OCI-LY1 (cell line): ENCODE measurements at regions not wholly inside any gene's neighbourhood (a gene's known extent, or its start where the extent isn't known, plus 50 kb on each side); places are given as distances from the start of the nearest gene placed in this dataset.

Source experiments
- H2AFZ ChIP-seq: fragments of 200-600 bp; sonication (generic), shearing (Covaris generic); 2 replicates; pipeline ENCODE4 v1.6.0; 2014; ENCODE audit warnings: antibody characterized with exemption, mild to moderate bottlenecking, low read length
- H3F3A ChIP-seq: fragments of 200-600 bp; sonication (generic), shearing (Covaris generic); 2 replicates; pipeline ENCODE4 v1.6.0; 2014; ENCODE audit warnings: mild to moderate bottlenecking, antibody characterized with exemption, low read length, moderate library complexity; ENCODE audit not compliant: insufficient read depth
- H3K27ac ChIP-seq: fragments of 200-600 bp; sonication (generic); 2 replicates; pipeline ENCODE4 v1.5.1; 2014; ENCODE audit warnings: low read length, mixed run types, mild to moderate bottlenecking, low read depth; ENCODE audit not compliant: poor library complexity, severe bottlenecking
- H3K27me3 ChIP-seq: fragments of 200-600 bp; sonication (generic); 2 replicates; pipeline ENCODE4 v1.6.0; 2014; ENCODE audit warnings: antibody characterized with exemption, mild to moderate bottlenecking, low read length, moderate library complexity; ENCODE audit not compliant: insufficient read depth
- H3K36me3 ChIP-seq: fragments of 200-600 bp; sonication (generic); 2 replicates; pipeline ENCODE4 v1.6.1; 2014; ENCODE audit warnings: mild to moderate bottlenecking, antibody characterized with exemption, low read length, moderate library complexity, mixed read lengths; ENCODE audit not compliant: insufficient read depth
- H3K4me1 ChIP-seq: fragments of 200-600 bp; sonication (generic); 2 replicates; pipeline ENCODE4 v1.5.1; 2014; ENCODE audit warnings: mild to moderate bottlenecking, low read length, moderate library complexity; ENCODE audit not compliant: insufficient read depth, severe bottlenecking
- H3K4me2 ChIP-seq: fragments of 200-600 bp; sonication (generic), shearing (Covaris generic); 2 replicates; pipeline ENCODE4 v1.6.1; 2014; ENCODE audit warnings: low read length
- H3K4me3 ChIP-seq: fragments of 200-600 bp; sonication (generic); 2 replicates; pipeline ENCODE4 v1.5.1; 2014; ENCODE audit warnings: low read length, low read depth, mild to moderate bottlenecking, mixed read lengths; ENCODE audit not compliant: poor library complexity, severe bottlenecking
- H3K79me2 ChIP-seq: fragments of 200-600 bp; shearing (Covaris generic); 2 replicates; pipeline ENCODE4 v1.6.1; 2016; ENCODE audit warnings: mixed run types, low read length, mixed read lengths; ENCODE audit not compliant: insufficient read depth
- H3K9ac ChIP-seq: fragments of 200-600 bp; sonication (generic), shearing (Covaris generic); 2 replicates; pipeline ENCODE4 v1.6.1; 2014; ENCODE audit warnings: mild to moderate bottlenecking, low read length, mixed read lengths
- H3K9me2 ChIP-seq: fragments of 200-600 bp; sonication (generic), shearing (Covaris generic); 2 replicates; pipeline ENCODE4 v1.6.1; 2014; ENCODE audit warnings: low read depth, mild to moderate bottlenecking, low read length, mixed read lengths
- H3K9me3 ChIP-seq: fragments of 200-600 bp; shearing (Covaris generic); 2 replicates; pipeline ENCODE4 v1.6.1; 2014; ENCODE audit warnings: low read length, mixed read lengths
- H4K20me1 ChIP-seq: fragments of 200-600 bp; sonication (generic), shearing (Covaris generic); 2 replicates; pipeline ENCODE4 v1.6.0; 2016; ENCODE audit warnings: mild to moderate bottlenecking, low read length; ENCODE audit not compliant: insufficient read depth
- CTCF ChIP-seq: fragments of 200-600 bp; sonication (generic), shearing (Covaris generic); IDR thresholded peaks from 2 replicates; pipeline ENCODE4 v1.5.1; 2017; ENCODE audit warnings: mild to moderate bottlenecking, antibody characterized with exemption, low read length, moderate library complexity, mixed read lengths
- EZH2 ChIP-seq: fragments of 200-600 bp; sonication (generic), shearing (Covaris generic); IDR thresholded peaks from 2 replicates; pipeline ENCODE4 v1.8.0; 2017; ENCODE audit warnings: borderline replicate concordance, mixed run types, mild to moderate bottlenecking, antibody characterized with exemption, low read length, moderate library complexity, mixed read lengths

GRCh38 chr3:17910922-17911321 lies 168.5 kb upstream of the TBC1D5 start:
- H3K9ac ChIP-seq = no peak overlapping the region
- H3K9me2 ChIP-seq = no peaks in the 10 kb centered on the region
- no peak for TF ChIP-seq EZH2
- TF ChIP-seq CTCF = no peak
- H2AFZ ChIP-seq = no peak overlapping the region
- no peak overlapping the region for H3K4me3 ChIP-seq
- no peaks in the 10 kb centered on the region for H4K20me1 ChIP-seq
- no peak overlapping the region for H3K4me2 ChIP-seq
- H3K79me2 ChIP-seq = no peaks in the 10 kb centered on the region
- no peaks in the 10 kb centered on the region for H3F3A ChIP-seq
- no peaks in the 10 kb centered on the region for H3K36me3 ChIP-seq
- no peaks in the 10 kb centered on the region for H3K4me1 ChIP-seq
- H3K27ac ChIP-seq = no peak overlapping the region
- no peaks in the 10 kb centered on the region for H3K27me3 ChIP-seq
- H3K9me3 ChIP-seq = no peaks in the 10 kb centered on the region

GRCh38 chr3:17909714-17910113 lies 167.3 kb upstream of the TBC1D5 start:
- Histone ChIP-seq H3K9me2 (no peaks in the 10 kb centered on the region), H3F3A (no peaks in the 10 kb centered on the region), H3K9me3 (no peaks in the 10 kb centered on the region), H3K27me3 (no peaks in the 10 kb centered on the region), H3K27ac (no peak overlapping the region), H3K9ac (no peak overlapping the region), H3K4me2 (no peak overlapping the region), H3K4me3 (no peak overlapping the region), H3K79me2 (no peaks in the 10 kb centered on the region), H3K4me1 (no peaks in the 10 kb centered on the region), H3K36me3 (no peaks in the 10 kb centered on the region), H4K20me1 (no peaks in the 10 kb centered on the region), H2AFZ (no peak overlapping the region)
- TF ChIP-seq CTCF (no peak), EZH2 (no peak)

GRCh38 chr3:17908399-17909191 lies 166.2 kb upstream of the TBC1D5 start:
- no peak overlapping the region for H3K4me2 ChIP-seq
- H3K9ac ChIP-seq = no peak overlapping the region
- H4K20me1 ChIP-seq = no peaks in the 10 kb centered on the region
- H3K4me1 ChIP-seq = no peaks in the 10 kb centered on the region
- H3F3A ChIP-seq = no peaks in the 10 kb centered on the region
- H3K27ac ChIP-seq = no peak overlapping the region
- no peak overlapping the region for H3K4me3 ChIP-seq
- H3K36me3 ChIP-seq = no peaks in the 10 kb centered on the region
- H3K27me3 ChIP-seq = no peaks in the 10 kb centered on the region
- TF ChIP-seq EZH2 (no peak), CTCF (no peak)
- no peaks in the 10 kb centered on the region for H3K9me2 ChIP-seq
- H2AFZ ChIP-seq = no peak overlapping the region
- H3K79me2 ChIP-seq = no peaks in the 10 kb centered on the region
- H3K9me3 ChIP-seq = no peaks in the 10 kb centered on the region
